ENCODE measurements at regions not wholly inside any gene's neighbourhood (a gene's known extent, or its start where the extent isn't known, plus 50 kb on each side); places are given as distances from the start of the nearest gene placed in this dataset.
"Not testable (repeated sequence)": the region's sequence is repeated elsewhere in the genome, so short reads cannot be mapped to it uniquely, and the experiment has no call there.

DNA sequence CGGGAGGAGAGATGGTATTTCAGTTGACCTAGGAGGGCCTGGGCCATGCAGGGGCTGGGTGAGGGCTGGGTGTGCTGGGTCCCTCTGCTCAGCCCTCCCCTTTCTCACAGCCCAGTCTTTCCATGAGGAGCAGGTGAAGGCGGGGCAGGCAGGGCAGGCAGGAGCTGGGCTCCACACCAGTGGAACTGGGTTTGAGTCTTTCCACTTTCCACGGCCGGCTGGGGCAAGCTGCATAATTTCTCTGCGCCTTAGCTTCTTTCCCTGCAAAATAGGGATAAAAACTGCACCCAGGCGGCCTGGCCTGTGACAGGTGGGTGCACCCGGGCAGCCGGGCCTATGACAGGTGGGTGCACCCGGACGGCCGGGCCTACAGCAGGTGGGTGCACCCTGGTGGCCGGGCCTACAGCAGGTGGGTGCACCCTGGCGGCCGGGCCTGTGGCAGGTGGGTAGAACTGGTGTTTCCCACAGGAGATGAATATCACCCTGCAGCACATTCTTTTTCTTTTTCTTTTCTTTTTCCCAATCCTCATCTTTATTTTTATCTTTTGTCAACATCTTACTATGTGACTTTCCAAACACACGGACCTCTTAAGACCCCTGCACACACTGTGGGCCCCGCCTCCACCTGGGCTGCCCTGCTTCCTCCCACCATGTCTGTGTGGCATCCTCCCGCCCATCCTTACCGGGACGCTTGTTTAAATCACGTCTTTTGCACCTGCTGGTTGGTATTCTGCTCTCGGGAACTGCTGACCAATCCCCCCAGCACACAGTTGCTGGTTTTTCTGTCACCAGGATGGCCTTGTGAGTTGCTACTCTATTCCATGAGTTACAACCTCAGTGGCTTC is 111.3 kb downstream of the NPIPB11 start:
- not testable (repeated sequence) for DNase-seq (ENCODE audit: low read depth)

DNA sequence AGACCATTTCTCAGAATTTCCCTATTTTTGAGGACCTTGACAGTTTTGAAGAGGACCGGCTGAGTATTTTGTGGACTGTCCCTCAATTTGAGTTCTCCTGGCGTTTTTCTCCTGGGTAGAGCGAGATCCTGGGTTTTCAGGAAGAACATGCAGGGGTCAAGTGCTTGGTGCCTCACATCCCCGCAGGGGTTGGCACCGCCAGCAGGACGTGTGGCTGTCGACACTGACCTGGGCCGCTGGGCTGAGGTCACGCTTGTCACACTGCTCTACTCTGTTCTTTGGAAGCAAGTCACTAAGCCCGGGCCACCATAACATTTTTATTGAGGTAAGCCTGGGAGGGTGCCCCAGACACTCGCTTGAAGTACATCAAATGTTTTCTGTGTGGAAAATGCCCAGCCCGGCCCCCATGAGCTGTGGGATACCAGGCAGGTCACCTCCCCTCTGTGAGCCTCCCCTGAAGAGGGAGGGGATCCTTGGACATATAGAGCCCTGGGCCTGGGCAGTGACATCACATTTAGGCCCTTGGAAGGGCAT is 112.0 kb downstream of the NPIPB11 start:
- not testable (repeated sequence) for DNase-seq (ENCODE audit: low read depth)

DNA sequence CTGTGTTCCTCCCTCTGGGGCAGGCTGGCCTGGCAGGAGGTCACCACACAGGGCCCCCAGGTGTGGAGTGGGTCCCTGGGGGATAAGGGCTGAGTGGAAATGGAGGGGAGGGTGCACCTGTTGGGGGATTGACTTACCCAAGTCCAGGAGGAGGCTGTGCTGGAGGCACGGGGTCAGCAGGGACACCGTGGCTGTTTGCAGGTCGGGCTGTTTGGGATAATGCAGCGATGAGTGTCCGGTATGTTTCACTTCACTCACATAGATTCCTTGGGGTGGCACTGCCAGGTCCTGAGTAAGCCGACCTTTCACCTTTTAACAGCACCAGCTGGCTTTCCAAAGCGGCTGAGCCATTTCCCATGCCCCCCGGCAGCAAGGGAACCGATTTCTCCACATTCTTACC is 113.0 kb downstream of the NPIPB11 start:
- DNase-seq (ENCODE audit: low read depth) = not testable (repeated sequence)

DNA sequence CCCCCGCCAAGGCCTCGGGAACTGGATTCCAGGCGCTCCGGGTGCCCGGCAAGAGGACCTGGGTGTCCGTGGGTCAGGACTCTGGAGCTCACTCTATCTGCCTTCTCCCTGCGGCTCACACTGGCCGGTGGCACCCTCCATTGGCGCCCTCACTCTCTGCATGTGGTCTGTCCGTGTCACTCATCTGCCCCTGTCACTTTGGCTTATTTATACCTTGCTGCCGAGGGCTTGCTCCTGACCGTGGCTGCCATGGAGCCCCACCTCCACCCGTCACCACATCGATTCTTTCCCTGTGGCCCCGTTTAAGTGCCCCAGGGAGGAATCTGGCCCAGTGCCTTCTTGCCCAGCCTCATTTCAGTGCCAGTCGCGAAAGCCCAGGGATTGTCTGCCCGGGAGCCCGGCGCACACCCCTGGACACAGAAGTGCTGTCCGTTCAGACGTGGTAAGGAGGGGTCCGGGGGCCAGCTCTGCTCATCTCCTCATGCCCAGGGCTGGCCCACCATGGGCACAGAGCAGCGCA is 113.5 kb downstream of the NPIPB11 start:
- DNase-seq (ENCODE audit: low read depth) = not testable (repeated sequence)

DNA sequence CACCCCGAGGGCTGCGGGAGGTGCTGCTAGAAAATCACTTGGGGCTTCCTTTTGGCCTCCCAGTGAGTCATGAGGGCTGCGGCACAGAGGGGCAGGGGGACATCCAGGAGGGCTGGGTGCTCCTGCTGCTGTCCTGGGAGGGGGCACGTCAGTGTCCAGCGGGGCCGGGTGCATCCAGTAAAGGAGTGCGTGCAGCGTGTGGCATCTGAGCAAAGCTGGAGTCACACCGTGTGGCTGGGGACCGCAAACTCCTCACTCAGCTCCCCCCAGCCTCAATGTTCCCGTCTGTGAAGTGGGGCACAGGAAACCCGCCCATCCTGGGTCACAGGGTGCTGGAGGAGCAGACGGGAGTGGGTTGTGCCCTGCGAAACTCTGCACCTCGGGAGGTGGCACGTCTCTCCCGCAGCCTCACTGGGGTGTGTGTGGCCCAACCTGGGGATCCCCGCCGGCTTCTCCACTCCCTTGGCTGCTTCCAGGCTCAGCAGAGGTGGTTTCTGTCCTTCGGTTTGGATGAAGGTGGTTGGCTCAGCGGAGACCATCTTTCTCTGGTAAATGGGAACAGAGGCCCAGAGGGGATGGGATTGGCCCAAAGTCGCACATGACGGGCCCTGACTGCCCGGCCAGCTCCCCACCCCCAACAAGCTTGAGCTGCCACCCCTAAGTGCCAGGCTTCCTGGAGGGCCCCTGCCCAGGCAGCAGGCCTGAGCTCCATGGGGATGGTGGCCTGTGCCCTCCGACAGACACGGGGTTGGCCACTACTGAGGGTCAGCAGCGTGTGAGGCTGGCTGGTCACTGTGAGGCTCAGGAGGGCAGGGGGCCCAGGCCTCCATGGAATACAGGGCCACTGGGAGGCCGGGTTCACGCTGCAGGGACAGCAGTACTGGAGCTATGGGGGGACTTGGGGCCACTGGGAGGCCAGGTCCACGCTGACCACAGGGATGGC is 114.9 kb downstream of the NPIPB11 start:
- DNase-seq (ENCODE audit: low read depth) = not testable (repeated sequence)

DNA sequence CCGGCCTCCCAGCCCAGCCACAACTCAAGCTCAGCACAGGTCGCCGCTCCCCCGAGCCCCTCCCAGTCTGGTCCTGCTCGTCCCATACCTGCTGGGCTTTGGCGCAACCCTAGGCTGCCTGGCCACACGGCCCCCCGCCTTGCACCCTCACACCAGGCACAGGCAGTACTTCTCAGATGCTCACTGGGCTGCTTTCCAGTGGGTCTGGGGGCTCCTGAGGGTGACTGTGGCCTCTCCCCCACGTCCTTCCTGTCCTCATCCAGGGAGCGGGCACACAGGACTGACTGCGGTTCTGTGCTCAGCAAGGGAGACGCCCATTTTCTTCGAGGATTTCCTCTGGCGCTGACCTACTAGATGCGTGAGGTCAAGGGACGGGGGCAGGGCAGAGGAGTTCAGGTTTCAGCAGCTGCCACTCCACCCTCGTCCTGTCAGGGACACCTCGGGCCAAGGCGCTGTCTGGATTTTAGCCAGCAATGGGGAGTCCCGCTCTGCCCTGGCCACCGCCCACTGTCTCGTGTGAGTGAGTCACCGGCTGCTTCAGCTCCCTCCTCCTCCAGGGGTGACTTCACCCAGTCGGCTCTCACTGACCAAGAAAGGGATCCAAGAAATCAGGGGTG is 115.8 kb downstream of the NPIPB11 start:
- peak; percentile 24 for DNase-seq (ENCODE audit: low read depth)

DNA sequence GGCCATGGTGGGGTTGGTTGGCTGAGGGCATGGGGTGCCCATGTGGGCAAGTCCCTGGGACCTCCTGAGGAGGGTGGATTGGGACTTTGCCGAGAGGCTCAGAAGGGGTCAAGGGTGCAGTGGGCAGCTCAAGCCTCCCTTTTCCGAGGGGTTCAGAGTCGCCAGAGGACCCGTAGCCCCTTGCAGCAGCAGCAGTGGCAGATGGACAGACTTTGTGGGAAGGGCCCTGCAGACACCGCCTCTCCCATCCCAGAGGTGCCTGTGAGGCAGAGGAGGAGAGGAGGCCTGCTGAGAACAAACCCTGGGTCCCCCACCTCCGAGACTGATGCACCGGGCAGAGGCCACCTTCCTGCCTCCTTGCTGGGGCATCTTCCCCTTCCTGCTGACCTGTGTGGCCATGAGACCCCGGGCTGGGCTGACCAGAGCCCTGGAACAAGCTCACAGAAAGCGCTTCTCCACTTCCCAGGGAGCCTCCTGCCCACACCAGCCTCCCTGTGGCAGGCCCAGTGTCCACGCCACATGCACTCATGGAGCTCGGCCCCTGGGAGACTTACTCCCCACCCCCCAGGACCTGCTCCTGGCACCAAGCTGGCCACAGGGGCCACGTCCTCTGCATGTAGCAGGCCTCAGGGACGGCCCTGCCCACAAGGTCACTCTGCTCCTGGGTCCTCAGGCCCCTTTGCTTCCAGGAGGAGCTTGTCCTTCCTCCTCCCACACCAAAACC is 116.8 kb downstream of the NPIPB11 start:
- DNase-seq (ENCODE audit: low read depth) = not testable (repeated sequence)

DNA sequence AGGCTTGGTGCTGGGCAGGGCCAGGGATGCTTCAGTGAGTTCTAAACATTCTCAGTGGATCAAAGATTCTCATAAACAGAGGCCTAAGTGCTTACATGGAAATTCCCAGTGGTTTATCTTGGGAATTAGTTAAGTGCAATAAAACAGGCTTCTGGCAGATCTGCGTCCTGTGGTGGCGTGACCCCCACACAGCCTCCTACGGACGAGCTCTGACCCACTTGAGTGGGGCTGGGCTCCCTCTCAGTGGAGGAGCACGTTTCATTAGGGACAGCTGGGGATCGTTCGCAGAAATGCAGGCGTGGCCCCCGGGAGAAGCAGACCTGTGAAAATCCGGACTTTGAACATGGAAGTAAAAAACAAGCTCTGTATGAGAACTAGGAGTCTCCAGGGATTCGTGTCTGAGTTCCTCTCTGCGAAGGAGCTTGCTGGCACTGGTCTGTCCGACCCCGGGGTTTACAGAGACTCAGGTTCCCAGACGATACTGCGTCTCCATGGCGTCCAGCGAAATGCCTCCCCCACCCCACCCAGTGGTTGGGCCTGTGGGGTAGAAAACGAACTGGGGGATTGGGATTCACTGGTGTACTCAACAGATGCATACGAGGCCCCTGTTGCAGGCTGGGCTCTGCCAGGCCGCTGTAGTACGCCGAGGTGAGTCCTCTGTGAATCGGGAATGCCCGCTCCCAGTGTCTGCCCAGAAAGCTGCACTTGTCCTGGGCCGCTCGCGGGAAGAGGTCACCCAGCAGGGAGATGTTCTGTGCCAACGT is 117.6 kb downstream of the NPIPB11 start:
- DNase-seq (ENCODE audit: low read depth) = not testable (repeated sequence)

DNA sequence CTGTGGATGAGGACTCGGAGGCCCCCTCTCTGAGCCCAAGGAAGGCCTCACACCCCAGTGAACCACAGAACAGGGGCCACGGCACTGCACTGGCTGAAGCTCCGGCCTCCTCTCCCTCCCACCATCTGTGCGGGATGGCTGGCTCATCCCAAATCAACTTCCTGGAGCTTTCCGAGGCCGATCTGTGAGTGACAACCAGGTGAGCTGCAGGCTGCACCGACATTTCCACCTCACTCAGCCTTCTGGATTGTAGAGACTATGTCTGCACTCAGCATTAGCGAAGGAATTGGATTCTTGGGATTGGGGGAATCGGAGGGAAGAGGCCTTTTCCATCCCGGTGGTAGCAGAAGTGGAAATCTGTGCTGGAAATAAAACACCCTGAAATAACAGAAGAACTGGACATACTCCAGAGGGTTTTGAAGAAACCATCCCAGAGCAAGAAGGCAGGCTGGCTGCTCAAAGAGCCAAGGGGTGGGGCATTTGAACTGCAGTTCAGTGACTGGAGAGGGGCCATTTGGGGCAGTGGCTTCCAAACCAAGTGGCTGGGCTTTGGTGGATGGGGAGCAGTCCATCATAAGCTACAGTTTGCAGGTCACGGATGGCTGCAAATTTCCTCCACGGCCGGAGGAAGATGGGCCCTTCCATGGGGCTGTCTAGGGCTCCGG is 118.5 kb downstream of the NPIPB11 start:
- not testable (repeated sequence) for DNase-seq (ENCODE audit: low read depth)

DNA sequence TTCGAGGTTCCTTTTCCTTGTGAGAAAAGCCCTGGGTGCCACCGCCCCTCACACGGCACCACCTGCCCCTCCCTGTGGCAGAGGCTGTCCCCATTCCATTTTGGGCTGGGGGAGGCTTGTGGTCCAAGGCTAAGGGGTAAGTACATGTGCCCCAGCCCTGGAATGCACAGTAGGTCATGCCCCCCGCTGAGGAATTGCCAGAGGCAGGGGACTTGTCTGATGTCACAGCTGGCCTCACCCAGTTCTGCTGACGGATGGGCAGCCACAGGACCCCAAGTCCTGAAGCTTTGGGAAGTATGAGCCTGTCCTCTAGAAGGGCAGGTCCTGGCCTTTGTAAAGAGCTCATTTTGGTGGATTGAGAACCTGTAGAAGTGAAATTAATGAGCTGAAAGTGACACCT is 119.3 kb downstream of the NPIPB11 start:
- DNase-seq (ENCODE audit: low read depth) = not testable (repeated sequence)

DNA sequence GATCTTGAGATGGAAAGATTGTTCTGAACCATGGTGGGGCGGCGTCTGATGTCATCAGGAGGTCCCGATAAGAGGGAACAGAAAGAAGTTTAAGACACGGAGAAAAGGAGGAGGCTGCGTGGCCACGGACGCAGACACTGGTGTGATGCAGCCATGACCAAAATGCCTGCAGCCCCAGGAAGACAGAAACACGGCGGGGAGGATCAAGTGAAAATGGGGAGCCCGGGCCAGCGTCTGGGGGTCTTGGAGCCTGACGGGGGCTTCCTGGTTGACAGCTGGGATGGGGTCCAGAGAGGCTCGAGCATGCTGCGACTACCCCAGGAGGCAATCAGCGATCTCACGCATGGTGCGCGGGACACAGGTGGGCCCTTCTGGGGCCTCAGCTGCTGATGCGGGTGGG is 119.7 kb downstream of the NPIPB11 start:
- DNase-seq (ENCODE audit: low read depth) = not testable (repeated sequence)

DNA sequence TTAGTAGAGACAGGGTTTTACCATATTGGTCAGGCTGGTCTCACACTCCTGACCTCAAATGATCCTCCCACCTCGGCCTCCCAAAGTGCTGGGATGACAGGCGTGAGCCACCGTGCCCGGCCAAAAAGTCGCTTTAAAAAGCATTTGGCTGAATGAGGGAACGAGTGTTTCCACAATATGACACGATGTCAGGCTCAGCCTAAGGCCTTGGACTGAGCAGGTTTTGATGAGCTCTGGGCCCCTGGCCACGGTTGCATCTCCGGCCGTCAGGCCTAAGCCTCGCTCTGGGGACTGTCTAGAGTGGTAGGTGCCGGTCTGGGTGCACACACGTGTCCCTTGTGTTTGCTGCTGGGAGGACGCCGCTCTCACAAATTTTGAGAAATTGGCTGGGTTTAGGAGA is 120.3 kb downstream of the NPIPB11 start:
- DNase-seq (ENCODE audit: low read depth) = not testable (repeated sequence)

DNA sequence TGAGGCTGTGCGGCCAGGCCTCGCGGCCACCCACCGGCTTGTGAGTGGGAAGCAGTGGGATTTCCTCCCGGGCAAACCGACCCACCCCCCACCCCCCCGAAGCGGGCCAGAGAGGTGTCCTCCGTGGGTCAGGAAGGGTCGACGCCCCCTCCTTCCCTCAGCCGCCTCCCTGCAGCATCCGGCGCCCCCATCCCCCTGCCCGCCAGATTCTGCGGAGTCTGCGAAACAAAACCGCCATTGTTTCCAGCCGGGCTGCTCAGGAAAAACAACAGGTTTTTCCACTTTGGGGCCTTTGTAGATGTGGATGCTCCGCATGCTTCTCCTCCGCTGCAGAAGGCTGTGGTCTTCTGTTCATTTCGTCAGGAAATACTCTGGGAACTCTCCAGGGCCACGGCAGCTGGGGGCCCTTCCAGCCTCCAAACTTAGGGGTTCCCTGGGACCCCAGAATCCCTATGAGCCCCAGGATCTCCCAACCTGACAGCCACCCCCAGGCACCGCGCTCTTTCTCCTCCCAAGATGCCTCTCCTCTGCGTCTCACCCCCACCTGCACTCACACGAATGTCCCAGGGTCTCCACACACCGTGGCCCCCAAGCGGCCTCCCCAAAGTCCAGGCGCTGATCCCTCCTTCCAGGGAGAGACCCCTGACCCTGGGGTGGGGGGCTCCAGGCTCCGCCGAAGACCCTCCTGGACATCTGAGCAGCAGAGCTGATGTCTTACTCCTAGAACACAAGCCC is 121.2 kb downstream of the NPIPB11 start:
- not testable (repeated sequence) for DNase-seq (ENCODE audit: low read depth)

DNA sequence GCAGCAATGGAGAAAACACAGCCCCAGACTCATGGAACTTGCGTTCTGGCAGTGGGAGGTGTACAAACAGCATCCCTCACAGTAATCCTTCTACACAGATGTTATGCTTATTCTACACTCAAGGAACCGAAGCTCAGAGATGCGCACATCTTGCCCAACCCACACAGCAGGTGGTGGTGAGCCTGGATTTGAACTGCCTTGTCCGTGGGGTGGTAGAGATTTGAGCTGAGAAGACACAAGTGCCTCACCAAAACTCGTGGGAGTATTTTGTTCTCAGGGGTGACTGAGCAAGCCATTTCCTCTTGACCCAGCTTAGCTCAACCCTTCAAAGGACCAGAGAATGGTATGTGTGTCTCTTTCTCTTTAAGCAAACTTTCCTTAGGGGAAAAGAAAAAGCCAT is 121.8 kb downstream of the NPIPB11 start:
- DNase-seq (ENCODE audit: low read depth) = not testable (repeated sequence)

DNA sequence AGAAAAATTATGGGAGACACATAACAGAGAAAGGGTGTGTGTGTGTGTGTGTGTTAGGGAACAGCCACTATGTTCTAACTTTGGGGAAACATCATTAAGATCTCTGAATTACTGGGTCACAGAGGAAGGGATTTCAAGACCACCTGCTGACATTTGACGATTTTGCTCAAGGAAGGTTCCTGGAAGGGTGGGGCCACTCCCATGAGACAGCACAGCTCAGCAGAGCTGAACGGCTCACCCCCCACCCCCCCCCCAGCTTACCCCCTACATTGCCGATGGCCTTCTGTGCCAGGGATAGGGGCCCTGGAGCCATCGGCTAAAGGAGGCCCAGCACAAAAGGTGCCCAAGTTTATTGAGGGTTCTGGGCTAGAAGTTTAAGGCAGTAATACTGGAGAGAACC is 122.4 kb downstream of the NPIPB11 start:
- not testable (repeated sequence) for DNase-seq (ENCODE audit: low read depth)

DNA sequence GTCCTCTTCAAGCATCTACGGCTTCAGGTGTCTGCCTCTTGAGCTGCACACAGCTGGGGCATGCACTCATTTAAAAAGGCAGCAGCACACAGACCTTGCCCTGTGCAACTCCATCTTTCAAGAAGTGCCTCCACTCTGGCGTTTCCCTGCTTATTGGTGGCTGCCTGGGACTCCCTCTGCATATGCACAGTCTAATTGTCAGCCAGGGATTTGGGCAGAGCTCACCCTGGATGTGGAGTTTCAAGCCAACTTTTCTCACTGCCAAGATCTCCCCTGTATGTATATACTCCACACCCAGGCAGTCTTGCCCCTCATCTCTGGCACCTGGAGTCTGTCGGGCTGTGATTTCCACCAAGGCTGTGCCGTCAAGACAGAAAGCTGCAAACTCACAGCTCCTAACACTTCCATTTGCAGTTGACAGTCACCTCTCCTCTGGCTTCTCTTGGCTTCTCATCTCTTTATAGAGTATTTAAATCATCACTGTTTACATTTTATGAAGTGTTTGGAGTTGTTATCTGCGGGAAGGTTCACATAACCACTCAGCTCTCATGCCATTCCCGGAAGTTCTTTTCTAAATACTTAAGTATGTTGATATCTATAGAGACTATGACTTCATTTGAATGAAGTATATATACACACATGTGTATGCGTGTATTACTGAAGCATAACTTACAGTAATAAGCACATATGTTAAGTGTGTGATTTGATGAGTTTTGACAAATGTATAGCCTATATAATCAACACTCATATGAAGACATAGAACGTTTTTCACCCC is 128.2 kb downstream of the NPIPB11 start:
- DNase-seq (ENCODE audit: low read depth) = not testable (repeated sequence)

DNA sequence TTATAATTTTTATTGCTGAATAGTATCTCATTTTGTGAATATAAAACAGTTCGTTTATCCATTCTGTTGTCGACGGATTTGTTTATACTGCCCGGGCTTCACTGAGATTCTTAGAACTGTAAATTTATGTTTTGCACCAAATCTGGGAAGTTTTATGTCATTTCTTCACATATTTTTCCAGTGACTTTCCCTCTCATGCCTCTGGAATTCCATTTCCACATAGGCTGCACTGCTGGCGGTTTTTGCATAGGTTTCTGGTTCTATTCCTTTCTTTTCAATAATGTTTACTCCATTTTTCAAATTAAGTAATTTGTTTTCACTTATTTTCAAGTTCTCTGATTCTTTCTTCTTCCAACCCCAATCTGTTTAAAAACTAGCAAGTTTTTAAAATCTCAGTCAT is 130.1 kb downstream of the NPIPB11 start:
- not testable (repeated sequence) for DNase-seq (ENCODE audit: low read depth)

Measured in stimulated activated CD8-positive, alpha-beta memory T cell treated with anti-CD3 and anti-CD28 coated beads, Interleukin-7, amount 100 ng/mL, for 24 hours (primary cell).